ENCODE measurements at regions not wholly inside any gene's neighbourhood (a gene's known extent, or its start where the extent isn't known, plus 50 kb on each side); places are given as distances from the start of the nearest gene placed in this dataset.

DNA sequence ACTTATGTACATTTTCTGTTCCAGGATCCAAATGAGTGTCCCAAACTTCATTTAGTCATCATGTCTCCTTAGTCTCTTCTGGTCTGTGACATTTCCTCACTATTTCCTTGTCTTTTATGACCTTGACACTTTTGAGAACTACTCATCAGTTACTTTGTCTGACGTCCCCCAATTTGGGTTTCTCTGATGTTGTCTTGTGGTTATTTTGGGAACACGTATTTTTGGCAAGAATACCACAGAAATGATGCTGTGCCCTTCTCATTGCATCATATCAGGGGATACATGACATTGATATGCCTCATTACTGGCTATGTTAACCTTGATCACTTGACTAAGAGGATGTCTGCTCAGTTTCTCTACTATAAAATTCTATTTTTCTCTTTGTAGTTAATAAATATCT is 308.8 kb downstream of the ZNF674 start:
- Histone ChIP-seq H3K23ac (ENCODE audit: insufficient read length, low read depth, low read length) (no peak overlapping the region), H2AK5ac (ENCODE audit: insufficient read length, low read length) (no peak overlapping the region), H3K9ac (ENCODE audit: extremely low read depth, insufficient read length, low read length) (no peak overlapping the region), H3K79me2 (ENCODE audit: insufficient read depth, low read length) (no peaks in the 10 kb centered on the region), H2BK12ac (ENCODE audit: insufficient read length, low read depth, low read length) (no peak overlapping the region), H2BK5ac (ENCODE audit: insufficient read length, low read length) (no peak overlapping the region), H4K91ac (ENCODE audit: insufficient read length, low read depth, low read length) (no peak overlapping the region), H2BK15ac (ENCODE audit: low read depth, low read length) (no peak overlapping the region), H3K4me1 (ENCODE audit: insufficient read depth, low read length) (no peaks in the 10 kb centered on the region), H3K56ac (ENCODE audit: insufficient read length, low read depth, low read length) (no peak overlapping the region), H2BK120ac (ENCODE audit: low read depth, low read length, poor library complexity, severe bottlenecking) (no peak overlapping the region), H3K27ac (ENCODE audit: insufficient read length, low read depth, low read length) (no peak overlapping the region), H3K27me3 (ENCODE audit: insufficient read depth, low read length) (no peaks in the 10 kb centered on the region), H3K4ac (ENCODE audit: low read depth, low read length) (no peak overlapping the region), H3K4me2 (ENCODE audit: insufficient read depth, insufficient read length, low read length) (no peak overlapping the region), H3T11ph (ENCODE audit: low read length) (no peak overlapping the region), H4K8ac (replicated peaks; ENCODE audit: insufficient read length, low read depth, low read length) (no peak overlapping the region), H4K5ac (ENCODE audit: insufficient read length, low read depth, low read length) (no peak overlapping the region), H4K20me1 (ENCODE audit: control insufficient read depth, insufficient read depth, insufficient read length) (no peaks in the 10 kb centered on the region), H3K23me2 (ENCODE audit: insufficient read length, low read depth, low read length, poor library complexity, severe bottlenecking) (no peaks in the 10 kb centered on the region), H3K79me1 (ENCODE audit: insufficient read depth, low read depth, low read length, poor library complexity, severe bottlenecking) (no peaks in the 10 kb centered on the region), H3K18ac (ENCODE audit: insufficient read length, low read depth, low read length) (no peak overlapping the region), H2AFZ (ENCODE audit: low read length) (no peak overlapping the region), H2BK20ac (ENCODE audit: low read depth, low read length, poor library complexity, severe bottlenecking) (no peak overlapping the region), H3K9me3 (ENCODE audit: control insufficient read depth, low read depth, low read length) (no peaks in the 10 kb centered on the region), H3K14ac (ENCODE audit: insufficient read depth, low read length) (no peak overlapping the region)
- Mint-ChIP-seq H3K4me3 (no peak overlapping the region), H3K4me1 (no peaks in the 10 kb centered on the region), H3K27me3 (ENCODE audit: low read depth) (no peaks in the 10 kb centered on the region), H3K36me3 (ENCODE audit: insufficient read depth in 1 of 3, low read depth in 3 of 3) (peaks cover 0 to 1% (median 0%) of the 10 kb centered on the region in 3 experiments; a peak in 2 of 7 replicates), H3K9me3 (peaks cover 68 to 72% of the 10 kb centered on the region in 2 experiments), H3K27ac (no peak overlapping the region)
- TF ChIP-seq CTCF (conservative IDR thresholded peaks at IDR 0.05): no peak
- WGBS (ENCODE audit: extremely low coverage, insufficient read length, low lambda C conversion rate): no CpG with 5 or more reads among the region's 2 CpGs
- DNase-seq: no peak
